K562 (cell line): ENCODE measurements at regions not wholly inside any gene's neighbourhood (a gene's known extent, or its start where the extent isn't known, plus 50 kb on each side); places are given as distances from the start of the nearest gene placed in this dataset.

Experiments
- ATAC-seq: fragments of 200-7000 bp; cut with Tn5 transposase; 3 replicates; pipeline ENCODE4 v1.9.1; 2020; ENCODE audit warnings: moderate library complexity
- BruUV-seq: library from RNA; stranded (reverse); fragments of 400-500 nt; replicated peaks from 2 replicates; lab custom pipeline; 2021; lab: Mats Ljungman, UMichigan
- CTCF ChIA-PET: fragments of 300-600 bp; formaldehyde crosslinking; extraction: SDS; loops from one replicate; lab custom pipeline; 2021; ENCODE audit warnings: low intra/inter-chr PET ratio; lab: Yijun Ruan, JAX
- POLR2A ChIA-PET: fragments of 300-600, 350-650 bp; sonication (Branson Sonifier 250); formaldehyde crosslinking; extraction: SDS; loops from one replicate; lab custom pipeline; 2021; ENCODE audit warnings: antibody characterized with exemption, inconsistent platforms; lab: Yijun Ruan, JAX
- DNase-seq, 4 experiments: peaks; one replicate each; pipeline versions ENCODE4 v3.0.0 to v3.0.0-alpha.2; 2011 to 2018; ENCODE audit warnings: low spot score in 3 of 4, mixed read lengths in 3 of 4; ENCODE audit errors: extremely low read depth in 1 of 4
- FAIRE-seq: peaks from 2 replicates; lab custom pipeline; 2011; peaks lifted over from hg19 to GRCh38; lab: Jason Lieb, UNC
- H2AFZ ChIP-seq: 2 replicates; pipeline ENCODE4 v1.6.0; 2011; ENCODE audit warnings: low read depth, low read length, control low read depth, inconsistent platforms
- H3K27ac ChIP-seq: fragments of 200-600 bp; 3 replicates; pipeline ENCODE4 v1.8.0; 2011; ENCODE audit warnings: low read depth, mild to moderate bottlenecking, control low read depth, inconsistent platforms, low read length, moderate library complexity, mixed read lengths; ENCODE audit errors: extremely low read depth
- H3K27me3 ChIP-seq, 2 experiments: fragments of 300-600 bp in 1 of 2; 2 replicates in 1 of 2; 3 replicates in 1 of 2; pipeline versions ENCODE4 v1.6.0 to v1.8.0; 2011; ENCODE audit warnings: inconsistent platforms in 2 of 2, low read length in 2 of 2, mild to moderate bottlenecking in 1 of 2, mixed read lengths in 1 of 2, moderate library complexity in 1 of 2; ENCODE audit not compliant: control insufficient read depth in 2 of 2, insufficient read depth in 2 of 2
- H3K36me3 ChIP-seq: fragments of 300-600 bp; 3 replicates; pipeline ENCODE4 v1.8.0; 2011; ENCODE audit warnings: mild to moderate bottlenecking, low read length, inconsistent platforms; ENCODE audit not compliant: control insufficient read depth, insufficient read depth
- H3K4me1 ChIP-seq, 2 experiments: fragments of 200-600 bp in 1 of 2; replicated peaks in 1 of 2; 2 replicates in 1 of 2; 3 replicates in 1 of 2; pipeline versions ENCODE4 v1.5.1 to v1.8.0; 2011; ENCODE audit warnings: inconsistent platforms in 2 of 2, low read length in 2 of 2, mild to moderate bottlenecking in 1 of 2, mixed read lengths in 1 of 2, moderate library complexity in 1 of 2; ENCODE audit not compliant: control insufficient read depth in 2 of 2, insufficient read depth in 2 of 2
- H3K4me2 ChIP-seq: 2 replicates; pipeline ENCODE4 v1.6.1; 2011; ENCODE audit warnings: low read length, control low read depth, inconsistent platforms, mixed read lengths; ENCODE audit not compliant: insufficient read depth
- H3K4me3 ChIP-seq: fragments of 200-600 bp; sonication (generic), shearing (Covaris generic); 2 replicates; pipeline ENCODE4 v1.5.1; 2016; ENCODE audit warnings: control low read depth, inconsistent platforms
- H3K79me2 ChIP-seq: fragments of 200-600 bp; 3 replicates; pipeline ENCODE4 v1.8.0; 2011; ENCODE audit warnings: low read length, inconsistent platforms; ENCODE audit not compliant: control insufficient read depth, insufficient read depth
- H3K9ac ChIP-seq, 2 experiments: 2 replicates each; pipeline versions ENCODE4 v1.6.0 to v1.6.1; 2011; ENCODE audit warnings: low read depth in 2 of 2, low read length in 2 of 2, control low read depth in 1 of 2, inconsistent platforms in 1 of 2, mild to moderate bottlenecking in 1 of 2, mixed read lengths in 1 of 2; ENCODE audit not compliant: insufficient read depth in 1 of 2
- H3K9me1 ChIP-seq: one replicate; pipeline ENCODE4 v1.6.0; 2011; ENCODE audit warnings: inconsistent platforms, mild to moderate bottlenecking, low read length, moderate library complexity; ENCODE audit not compliant: control insufficient read depth, insufficient read depth
- H3K9me3 ChIP-seq: replicated peaks from 2 replicates; pipeline ENCODE4 v1.5.1; 2011; ENCODE audit warnings: low read depth, low read length, inconsistent platforms; ENCODE audit not compliant: control insufficient read depth, insufficient read depth
- H4K20me1 ChIP-seq: replicated peaks from 2 replicates; pipeline ENCODE4 v1.6.1; 2011; ENCODE audit warnings: low read length, inconsistent platforms, mixed read lengths; ENCODE audit not compliant: control insufficient read depth, insufficient read depth
- ARID3A ChIP-seq: IDR thresholded peaks from 2 replicates; pipeline ENCODE4 v1.6.1; 2012; ENCODE audit warnings: low read depth, low read length, improper control_type of control experiment, borderline replicate concordance
- CBX3 ChIP-seq, 2 experiments: IDR thresholded peaks; 1 replicate in 1 of 2; 2 replicates in 1 of 2; pipeline ENCODE4 v1.6.1; 2012; ENCODE audit warnings: inconsistent platforms in 2 of 2, low read length in 2 of 2, borderline replicate concordance in 1 of 2, control low read depth in 1 of 2
- ETV5 ChIP-seq: sonication (generic); formaldehyde crosslinking; IDR thresholded peaks from 2 replicates; pipeline ENCODE4 v1.4.0; 2020; ENCODE audit warnings: low read depth, mild to moderate bottlenecking, missing genetic modification reagents
- EZH2 ChIP-seq: IDR thresholded peaks from 2 replicates; pipeline ENCODE4 v1.6.1; 2012; ENCODE audit warnings: low read depth, mild to moderate bottlenecking, inconsistent platforms, low read length, borderline replicate concordance
- HDGF ChIP-seq: fragments of 450-650 bp; IDR thresholded peaks from 2 replicates; pipeline ENCODE4 v1.6.1; 2016
- KLF16 ChIP-seq: IDR thresholded peaks from 2 replicates; pipeline ENCODE4 v1.6.1; 2016; ENCODE audit warnings: antibody characterized with exemption
- MTF1 ChIP-seq: fragments of 250-450 bp; sonication (Bioruptor Pico); IDR thresholded peaks from 2 replicates; pipeline ENCODE4 v1.9.0; 2021; ENCODE audit warnings: moderate library complexity, mild to moderate bottlenecking, inconsistent platforms, borderline replicate concordance
- NCOR1 ChIP-seq: fragments of 450-650 bp; IDR thresholded peaks from 2 replicates; pipeline ENCODE4 v1.6.1; 2016; ENCODE audit warnings: mild to moderate bottlenecking, moderate library complexity
- NELFE ChIP-seq: IDR thresholded peaks from 2 replicates; pipeline ENCODE4 v1.6.1; 2011; ENCODE audit warnings: mild to moderate bottlenecking; ENCODE audit not compliant: insufficient read depth, insufficient read length
- POLR2G ChIP-seq: fragments of 200-400 bp; formaldehyde crosslinking; IDR thresholded peaks from 2 replicates; pipeline ENCODE4 v1.6.1; 2017; ENCODE audit warnings: low read depth, mild to moderate bottlenecking, antibody characterized with exemption, low read length, moderate library complexity
- PTBP1 ChIP-seq: fragments of 200-400 bp; formaldehyde crosslinking; IDR thresholded peaks from 2 replicates; pipeline ENCODE4 v1.6.1; 2017; ENCODE audit warnings: low read depth, low read length
- RNF219 ChIP-seq: fragments of 250-450 bp; sonication (Bioruptor Pico); IDR thresholded peaks from 2 replicates; pipeline ENCODE4 v1.5.0; 2022; ENCODE audit warnings: mild to moderate bottlenecking
- SMARCA4 ChIP-seq: fragments of 450-650 bp; IDR thresholded peaks from 2 replicates; pipeline ENCODE4 v1.6.1; 2016
- TAF15 ChIP-seq: fragments of 200-400 bp; formaldehyde crosslinking; IDR thresholded peaks from 2 replicates; pipeline ENCODE4 v1.6.1; 2017; ENCODE audit warnings: mild to moderate bottlenecking, low read depth, low read length, moderate library complexity
- TBL1XR1 ChIP-seq, 2 experiments: IDR thresholded peaks; 2 replicates each; pipeline ENCODE4 v1.6.1; 2012; ENCODE audit warnings: improper control_type of control experiment in 2 of 2, low read length in 2 of 2, mild to moderate bottlenecking in 1 of 2
- XRCC5 ChIP-seq: fragments of 200-400 bp; formaldehyde crosslinking; IDR thresholded peaks from 2 replicates; pipeline ENCODE4 v1.6.1; 2017; ENCODE audit warnings: low read depth, mild to moderate bottlenecking, low read length
- ZBTB5 ChIP-seq: fragments of 450-650 bp; IDR thresholded peaks from 2 replicates; pipeline ENCODE4 v1.6.1; 2017; ENCODE audit warnings: antibody characterized with exemption
- ZNF76 ChIP-seq: fragments of 250-450 bp; sonication (Bioruptor Pico); IDR thresholded peaks from 2 replicates; pipeline ENCODE4 v1.4.0; 2020; ENCODE audit warnings: mild to moderate bottlenecking, moderate library complexity, borderline replicate concordance
- WGBS: fragments of 100-300 bp; shearing (Covaris generic); methylation state at CpG from one replicate; pipeline ENCODE4 v1.1.6; 2016; ENCODE audit warnings: low coverage, mixed read lengths; ENCODE audit not compliant: insufficient coverage; ENCODE audit errors: missing lambda C conversion rate; 5-methylcytosine and 5-hydroxymethylcytosine counted together
- in situ Hi-C: fragments of 300-500 bp; cut with MboI; formaldehyde crosslinking; loops from 4 replicates; pipeline ENCODE4 v1.15.0; 2018; ENCODE audit warnings: inconsistent platforms, mixed read lengths
- intact Hi-C: fragments of 100-400 bp; cut with micrococcal nuclease; formaldehyde crosslinking; loops from 2 replicates; pipeline ENCODE4 v1.14.2; 2022

GRCh38 chr5:75848077-75848476 is 130.8 kb upstream of the POC5 start (continued):
- TF ChIP-seq ZBTB5, result no peak
- TF ChIP-seq, all 486 proteins: peak for 0

GRCh38 chr5:75847561-75848021 is 130.4 kb upstream of the POC5 start:
- Histone ChIP-seq H3K4me1 (no peaks in the 10 kb centered on the region), H3K9me1 (no peaks in the 10 kb centered on the region), H3K27me3 (no peaks in the 10 kb centered on the region; a peak in 2 of 5 replicates), H3K4me2 (no peak overlapping the region), H3K36me3 (no peaks in the 10 kb centered on the region), H3K79me2 (no peaks in the 10 kb centered on the region), H2AFZ (no peak overlapping the region), H3K27ac (no peak overlapping the region), H3K9me3 (no peaks in the 10 kb centered on the region), H3K4me3 (no peak overlapping the region), H3K9ac (no peak overlapping the region), H4K20me1 (no peaks in the 10 kb centered on the region)
- ChIA-PET POLR2A (no interaction called here), CTCF (no interaction called here)
- 0% methylated on average over 1 of the region's 1 CpG for WGBS
- ATAC-seq, result no peak
- BruUV-seq, result no TSS peak
- no peak for DNase-seq
- no peak for FAIRE-seq
- intact Hi-C loops (no loop called here), in situ Hi-C loops (no loop called here)
- TF ChIP-seq KLF16, result no peak
- TF ChIP-seq NCOR1, result no peak
- TF ChIP-seq SMARCA4, result no peak
- no peak for TF ChIP-seq ZNF76 (CRISPR knock-in tag)
- TF ChIP-seq HDGF, result no peak
- no peak for TF ChIP-seq ETV5 (CRISPR knock-in tag)
- TF ChIP-seq MTF1 (CRISPR knock-in tag), result no peak
- no peak for TF ChIP-seq POLR2G
- no peak for TF ChIP-seq EZH2
- no peak for TF ChIP-seq XRCC5
- no peak for TF ChIP-seq RNF219
- no peak for TF ChIP-seq TBL1XR1 (IDR thresholded peaks at IDR 0.05; ENCODE audit: low read length in 2 of 2)
- no peak for TF ChIP-seq NELFE
- no peak for TF ChIP-seq TAF15
- TF ChIP-seq ARID3A, result no peak
- TF ChIP-seq CBX3 (IDR thresholded peaks at IDR 0.05; ENCODE audit: borderline replicate concordance in 1 of 2, low read length in 2 of 2), result no peak
- no peak for TF ChIP-seq PTBP1
